HG03025 (cell line): ENCODE measurements at regions not wholly inside any gene's neighbourhood (a gene's known extent, or its start where the extent isn't known, plus 50 kb on each side); places are given as distances from the start of the nearest gene placed in this dataset.

Experiments used
- ATAC-seq: cut with Tn5 transposase; IDR thresholded peaks from one replicate; pipeline ENCODE4 v1.9.1; 2021; ENCODE audit warnings: mild to moderate bottlenecking, moderate library complexity; ENCODE audit not compliant: unreplicated experiment, low FRiP score

DNA sequence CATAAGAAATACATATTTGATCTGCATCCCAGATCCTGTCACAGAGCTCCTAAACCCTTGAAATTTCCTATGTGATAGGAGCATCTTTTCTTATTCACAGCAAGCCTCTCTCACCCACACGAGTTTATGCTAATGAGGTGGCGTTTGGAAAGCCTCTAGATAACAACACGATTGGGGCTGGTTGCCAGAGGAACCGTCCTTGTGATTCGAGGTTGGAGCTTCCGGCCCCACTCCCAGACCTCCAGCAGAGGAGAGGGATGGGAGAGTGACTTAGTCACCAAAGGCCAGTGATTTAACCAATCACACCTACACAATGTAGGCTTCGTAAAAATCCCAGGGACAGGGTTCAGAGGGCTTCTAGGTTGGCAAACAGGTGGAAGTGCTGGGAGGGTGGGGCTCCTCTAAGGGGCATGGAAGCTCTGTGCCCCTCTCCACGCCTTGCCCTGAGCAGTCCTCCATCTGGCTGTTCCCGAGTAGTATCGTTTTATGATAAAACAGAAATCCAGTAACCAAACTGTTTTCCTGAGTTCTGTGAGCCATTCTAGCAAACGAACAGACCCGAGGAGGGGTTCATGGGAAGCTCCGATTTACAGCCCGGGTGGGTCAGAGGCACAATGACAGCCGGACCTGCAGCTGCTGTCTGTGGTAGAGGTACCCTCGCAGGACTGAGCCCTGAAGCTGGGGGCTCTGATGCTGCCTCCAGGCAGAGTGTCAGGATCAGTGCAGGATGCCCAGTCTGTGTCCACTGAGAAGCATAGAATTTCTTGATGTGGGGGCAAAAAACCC, 238.1 kb upstream of the ARID1B start:
- no peak for ATAC-seq

DNA sequence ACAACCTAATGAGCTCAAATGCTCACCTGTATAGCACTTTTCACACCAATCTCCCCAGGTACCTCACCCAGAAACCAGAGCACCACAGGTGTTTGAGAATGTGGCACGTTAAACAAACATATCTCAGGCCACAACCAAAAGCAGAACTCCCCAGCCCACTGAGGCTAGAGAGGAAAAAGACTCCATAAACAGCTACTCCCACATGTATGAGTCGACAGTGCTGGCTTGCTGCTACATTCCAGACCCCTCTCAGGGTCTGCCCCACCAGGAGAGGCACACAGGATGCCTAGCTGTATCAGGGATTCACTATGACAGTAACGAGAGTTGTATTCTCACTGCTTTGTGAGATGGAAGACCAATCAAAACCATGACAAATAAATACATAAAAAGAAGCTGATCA, 242.6 kb upstream of the ARID1B start:
- ATAC-seq: no peak

DNA sequence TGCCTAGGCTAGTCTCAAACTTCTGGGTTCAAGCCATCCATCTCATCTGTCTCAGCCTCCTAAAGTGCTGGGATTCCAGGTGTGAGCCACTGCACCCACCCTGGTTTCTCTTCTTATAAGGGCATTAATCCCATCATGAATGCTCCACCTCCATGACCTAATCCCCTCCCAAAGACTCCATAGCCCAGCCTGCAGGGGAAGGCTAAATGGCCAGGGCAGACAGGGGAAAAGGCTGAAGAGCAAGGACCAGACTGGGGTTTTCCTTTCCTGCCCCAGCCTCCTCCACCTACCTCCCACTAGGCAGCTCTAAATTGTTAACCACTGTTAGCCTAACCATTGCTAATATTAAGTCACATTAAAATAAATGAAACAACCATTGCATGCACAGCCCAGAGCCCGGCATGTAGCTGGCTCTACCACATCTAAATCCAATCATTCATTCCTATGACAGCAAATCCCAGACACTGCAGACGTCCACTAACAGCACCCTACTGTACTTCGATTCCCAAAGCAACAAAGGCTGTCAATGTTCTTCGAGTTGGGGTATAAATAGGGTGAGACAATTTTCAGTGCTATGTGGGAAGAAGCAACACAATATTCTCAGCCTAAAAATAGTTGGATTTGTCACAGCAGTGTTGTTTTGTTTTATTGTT, 243.2 kb upstream of the ARID1B start:
- no peak for ATAC-seq

DNA sequence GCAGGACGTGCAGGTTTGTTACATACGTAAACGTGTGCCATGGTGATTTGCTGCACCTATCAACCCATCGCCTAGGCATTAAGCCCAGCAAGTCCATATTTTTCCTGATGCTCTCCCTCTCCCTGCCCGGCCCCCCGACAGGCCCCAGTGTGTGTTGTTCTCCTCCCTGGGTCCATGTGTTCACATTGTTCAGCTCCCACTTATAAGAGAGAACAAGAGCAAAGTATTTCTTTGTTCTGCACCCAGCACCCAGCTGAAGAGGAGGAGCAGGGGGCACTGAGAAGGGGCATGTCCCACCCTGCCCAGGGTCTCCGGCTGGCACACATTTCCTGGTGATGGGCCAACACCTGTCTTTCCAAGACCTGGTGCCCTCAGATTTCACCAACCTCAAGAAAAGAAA, 251.1 kb upstream of the ARID1B start:
- ATAC-seq: no peak

DNA sequence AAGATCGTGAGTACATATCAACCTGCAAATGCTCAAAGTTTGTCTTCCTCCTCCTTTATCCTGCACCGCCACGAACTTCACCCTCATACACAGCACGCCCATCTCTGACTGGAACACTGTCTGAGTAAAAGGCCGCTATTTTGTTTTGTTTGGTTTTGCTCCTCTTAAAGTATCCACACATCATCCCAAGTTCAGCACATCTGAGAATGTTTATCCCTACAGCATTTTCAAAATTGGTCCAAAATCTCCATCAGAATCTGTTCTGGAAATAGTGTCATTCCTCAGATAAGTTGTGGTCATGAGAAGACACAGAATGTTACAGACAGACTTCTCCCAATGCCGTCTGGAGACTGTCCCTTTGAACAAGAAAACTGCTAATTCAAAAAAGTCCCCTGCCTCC, 251.6 kb upstream of the ARID1B start:
- ATAC-seq: no peak

DNA sequence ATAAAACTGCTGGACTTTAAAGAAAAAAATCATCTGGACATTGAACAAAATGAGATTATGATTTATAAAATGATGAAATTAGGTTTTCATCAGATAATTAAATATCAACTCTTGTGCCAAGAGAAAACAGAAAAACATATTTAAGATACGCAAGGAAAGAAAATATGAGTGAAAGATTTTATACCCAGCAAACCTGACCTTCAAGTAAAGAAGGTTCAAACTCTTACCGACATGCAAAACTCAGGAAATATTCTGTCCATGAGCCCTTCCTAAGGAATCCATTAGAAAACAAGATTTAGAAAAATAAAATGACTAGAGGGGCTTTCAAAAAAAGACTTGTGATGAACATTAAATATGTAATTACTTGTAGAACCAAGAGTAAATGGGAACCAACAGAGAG, 257.2 kb upstream of the ARID1B start:
- ATAC-seq: no peak

DNA sequence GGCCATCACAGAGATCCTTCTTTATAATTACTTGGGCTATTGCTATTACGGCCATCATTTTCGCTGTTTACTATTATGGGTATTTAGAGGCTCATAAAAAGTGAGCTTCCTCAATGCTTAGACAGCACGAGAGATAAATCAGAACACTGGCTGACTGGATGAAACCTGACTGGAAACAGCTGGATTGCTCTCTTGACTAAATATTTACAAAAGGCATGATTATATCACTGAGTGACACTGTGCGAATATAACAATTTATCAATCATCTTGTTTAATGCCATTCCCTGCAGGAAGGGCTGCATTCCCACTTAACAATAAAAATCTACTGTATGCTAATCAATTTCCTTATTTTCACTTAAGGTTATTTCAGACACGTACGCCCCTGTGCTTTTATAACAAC, 260.1 kb upstream of the ARID1B start:
- ATAC-seq: no peak

DNA sequence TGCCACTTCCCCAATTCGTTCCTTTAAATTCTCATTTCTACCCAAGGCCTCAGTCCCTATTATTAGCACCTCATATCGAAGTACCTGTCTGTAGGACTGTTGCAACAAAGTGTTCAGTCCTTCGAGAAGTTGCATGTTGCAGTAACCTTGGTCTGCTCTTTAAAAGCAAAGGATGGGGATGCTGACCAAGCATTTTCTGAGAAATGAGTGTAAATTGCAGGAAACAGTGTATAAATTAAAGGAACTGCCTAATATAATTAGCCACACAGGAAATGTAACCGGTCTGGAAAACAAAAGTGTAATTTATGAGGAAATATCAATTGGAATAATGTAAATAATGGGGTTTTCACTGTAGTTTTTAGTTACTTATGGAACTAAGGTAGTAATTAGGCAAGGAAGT, 261.9 kb upstream of the ARID1B start:
- no peak for ATAC-seq

DNA sequence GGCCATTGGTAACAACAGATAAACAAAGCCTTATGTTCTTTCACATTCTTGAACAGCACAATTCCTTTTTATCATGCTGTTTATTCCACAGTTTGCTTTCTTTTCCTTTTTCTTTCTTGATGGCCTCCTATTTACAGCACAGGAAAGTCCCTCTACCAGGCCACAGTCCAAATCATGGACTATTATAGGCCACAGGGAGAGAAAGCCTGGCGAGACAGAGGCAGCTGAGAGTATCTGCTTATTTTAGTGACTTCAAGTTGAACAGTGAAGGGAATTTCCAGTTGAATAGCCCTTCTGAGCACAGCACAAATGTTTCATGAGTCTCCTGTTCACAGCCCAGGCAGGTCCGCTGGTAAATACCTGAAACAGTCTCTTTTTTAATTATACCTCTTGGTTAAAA, 263.7 kb upstream of the ARID1B start:
- no peak for ATAC-seq

DNA sequence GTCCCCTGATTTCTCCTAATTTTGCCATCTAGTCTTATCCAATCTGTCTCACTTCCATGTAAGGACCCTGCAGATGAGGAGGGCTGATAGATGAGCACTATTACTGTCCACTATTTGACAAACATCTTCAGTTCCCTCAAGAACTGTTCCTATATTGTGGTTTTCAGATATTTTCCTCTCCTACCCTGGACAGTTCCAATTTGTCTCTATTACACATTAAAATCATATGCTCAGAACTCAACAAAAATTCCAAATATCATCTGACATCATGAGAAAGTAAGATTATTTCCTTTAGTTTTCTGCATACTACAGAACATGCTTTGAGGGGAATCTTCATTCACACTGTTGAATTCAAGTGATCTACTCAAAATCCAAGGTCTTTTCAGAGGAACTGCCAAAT, 265.6 kb upstream of the ARID1B start:
- no peak for ATAC-seq

DNA sequence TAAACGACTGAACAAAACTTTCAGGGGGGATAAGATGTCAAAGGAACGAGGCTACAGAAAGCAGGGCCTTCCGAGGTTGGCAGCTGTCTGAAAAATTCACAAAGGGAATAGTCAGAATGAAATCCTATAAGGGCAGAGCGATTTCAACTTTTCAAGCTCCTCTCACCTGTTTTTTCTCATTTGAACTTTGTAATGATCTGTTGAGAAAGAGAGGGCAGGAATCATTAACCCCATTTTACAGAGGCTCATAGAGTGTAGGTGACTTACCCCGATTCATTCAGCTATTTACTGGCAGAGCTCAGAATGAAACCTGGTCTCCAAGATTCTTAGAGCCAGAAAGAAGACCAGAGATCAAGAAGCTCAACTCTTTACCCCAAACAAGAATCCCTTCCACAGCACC, 266.1 kb upstream of the ARID1B start:
- ATAC-seq: no peak

DNA sequence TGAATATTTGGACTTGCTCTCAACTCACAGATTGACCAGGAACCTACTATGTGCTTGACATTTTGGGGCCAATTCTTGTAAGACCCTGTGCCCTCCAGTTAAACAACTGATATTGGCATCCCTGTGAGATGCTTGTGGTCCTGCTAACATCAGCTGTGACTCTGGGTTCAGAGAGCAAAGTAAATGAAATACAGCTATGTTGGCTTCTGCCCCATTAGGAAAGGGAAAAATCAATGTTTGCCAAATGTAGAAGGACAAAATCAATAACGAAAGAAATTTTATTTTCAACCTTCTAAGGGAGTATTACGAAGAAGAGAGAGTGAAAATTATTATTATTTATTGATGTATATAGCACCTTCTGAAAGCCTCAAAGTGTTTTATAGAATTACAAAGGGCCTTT, 266.9 kb upstream of the ARID1B start:
- ATAC-seq: no peak

DNA sequence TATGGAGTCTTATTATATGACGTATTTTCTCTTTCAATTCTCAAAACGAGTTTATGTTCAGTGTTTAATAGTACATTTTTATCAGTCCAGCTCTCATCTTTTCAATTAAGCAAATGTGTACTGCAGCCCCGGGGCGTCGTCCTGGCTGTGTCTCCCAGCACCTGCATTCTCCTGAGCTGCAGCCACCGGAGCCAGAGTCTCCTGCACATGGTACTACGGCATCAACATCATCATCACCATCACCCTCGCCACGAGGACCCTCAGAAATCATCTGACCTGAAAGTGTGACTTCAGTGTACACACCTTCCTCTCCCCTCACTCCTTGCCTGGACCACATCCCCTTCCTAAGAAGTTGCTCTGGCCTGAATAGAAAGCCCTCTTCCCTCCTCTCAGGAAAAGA, 267.7 kb upstream of the ARID1B start:
- ATAC-seq: no peak

DNA sequence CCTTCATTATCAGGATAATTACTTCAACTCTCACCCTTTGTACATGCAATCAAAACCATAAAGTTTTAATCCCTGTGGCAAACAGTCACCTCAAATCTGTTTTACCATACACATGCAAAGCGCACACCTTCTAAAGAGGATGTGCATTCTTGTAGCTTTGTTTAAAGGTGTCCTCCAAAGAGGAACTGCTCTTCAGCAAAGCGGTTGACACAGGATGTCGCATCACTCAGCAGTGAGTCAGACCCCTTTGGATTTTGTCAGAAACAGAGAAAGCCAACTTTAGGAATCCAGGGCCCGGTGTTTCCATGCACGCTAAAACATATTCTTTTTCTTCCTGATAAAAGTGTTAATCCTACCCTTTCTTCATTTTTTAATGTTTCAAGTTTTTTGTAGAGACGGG, 268.3 kb upstream of the ARID1B start:
- ATAC-seq: no peak

DNA sequence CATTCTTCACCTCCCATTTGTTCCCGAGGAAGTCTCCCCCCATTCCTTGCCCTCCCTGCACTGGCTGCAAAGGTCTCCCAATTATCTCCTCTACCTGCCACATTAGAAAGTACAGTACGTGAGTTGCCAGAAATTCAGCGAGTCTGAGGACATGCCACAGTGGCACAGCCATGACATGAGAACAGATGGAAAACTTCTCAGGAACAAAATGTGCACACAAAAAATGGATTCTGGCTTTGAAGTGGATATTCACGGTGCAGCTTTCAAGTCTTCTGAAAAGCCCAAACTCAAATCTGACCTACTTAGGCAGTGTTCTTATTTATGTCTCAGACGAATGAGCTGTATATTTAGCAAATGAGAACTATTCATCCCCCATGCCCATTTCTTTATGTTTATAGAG, 269.1 kb upstream of the ARID1B start:
- no peak for ATAC-seq

DNA sequence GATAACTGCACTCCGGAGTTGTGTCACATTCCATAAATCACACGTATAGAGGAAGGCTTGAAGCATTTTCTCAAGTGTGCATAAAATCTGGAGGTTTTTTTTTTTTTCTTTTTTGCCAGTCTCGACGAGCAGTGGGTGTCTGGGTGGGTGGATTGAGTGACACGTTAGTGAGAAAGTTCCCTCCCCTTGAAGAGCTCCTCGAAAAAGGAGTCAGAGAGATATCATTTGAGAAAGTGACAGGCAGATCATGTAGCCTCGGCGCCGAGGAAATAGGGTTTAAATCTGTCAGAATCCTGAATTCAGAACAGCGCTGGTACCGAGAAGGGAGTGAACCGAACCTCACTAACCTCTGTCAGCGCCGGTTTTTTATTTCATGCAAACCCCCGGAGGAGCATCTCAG, 269.5 kb upstream of the ARID1B start:
- ATAC-seq: no peak

DNA sequence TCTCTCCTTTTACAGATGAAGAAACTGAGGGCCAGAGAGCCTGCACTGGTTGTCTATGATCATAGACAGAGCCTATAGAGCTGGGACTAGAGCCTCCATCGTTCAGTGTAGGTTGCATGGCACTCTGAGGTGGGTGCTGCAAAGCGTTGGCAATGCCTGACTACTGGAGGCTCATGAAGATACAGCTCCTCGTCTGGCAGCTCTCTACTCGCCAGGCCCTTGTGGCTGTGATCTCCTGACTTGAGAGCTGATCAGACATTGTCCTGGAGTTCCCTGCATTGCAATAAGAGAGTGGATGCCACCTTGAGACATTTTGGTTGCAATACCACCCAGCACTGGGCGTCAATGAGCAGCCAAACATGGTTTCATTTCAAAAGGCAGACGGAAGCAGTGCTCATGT, 270.1 kb upstream of the ARID1B start:
- ATAC-seq: no peak

DNA sequence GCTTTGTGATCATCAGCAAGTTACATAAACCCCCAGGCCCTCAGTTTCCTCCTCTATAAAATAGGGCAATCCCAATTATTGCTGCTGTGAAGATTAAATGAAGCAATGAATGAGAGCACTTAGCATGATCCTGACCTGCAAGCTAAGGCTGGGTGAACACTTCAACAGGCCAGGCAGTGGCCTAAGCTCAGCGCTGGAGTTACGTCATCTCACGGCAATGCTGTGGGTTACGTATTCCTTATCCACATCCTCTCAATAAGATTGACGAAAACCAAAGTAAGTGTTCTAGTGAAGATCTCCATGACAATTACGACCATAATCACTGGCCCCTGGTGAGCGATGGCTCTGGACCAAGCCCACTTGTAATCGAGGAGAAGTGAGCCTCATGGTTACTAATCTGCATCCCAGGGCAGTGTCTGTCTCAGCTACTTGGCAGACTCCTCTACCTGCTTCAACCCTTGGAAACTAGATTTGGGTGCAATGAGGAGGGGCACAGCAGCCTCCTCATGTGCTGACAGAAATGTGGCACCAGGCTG, 274.1 kb upstream of the ARID1B start:
- no peak for ATAC-seq

DNA sequence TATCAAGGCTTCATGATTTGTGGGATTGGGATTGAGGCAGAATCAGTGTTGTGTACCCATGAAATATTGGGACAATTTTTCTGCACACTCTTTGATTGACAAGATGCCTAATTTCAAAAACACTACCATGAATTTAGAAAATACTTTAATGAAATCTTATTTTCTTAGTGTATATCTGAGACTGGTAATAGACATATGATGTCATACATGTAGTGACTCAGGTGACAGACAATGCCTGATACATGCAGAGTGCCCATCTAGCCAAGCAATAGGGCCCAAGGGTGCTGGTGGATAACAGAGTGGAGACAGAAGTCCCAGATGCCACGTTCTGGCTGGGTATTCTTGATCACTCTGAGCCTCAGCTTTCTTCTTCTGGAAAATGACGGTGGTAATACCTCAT, 279.6 kb upstream of the ARID1B start:
- no peak for ATAC-seq

DNA sequence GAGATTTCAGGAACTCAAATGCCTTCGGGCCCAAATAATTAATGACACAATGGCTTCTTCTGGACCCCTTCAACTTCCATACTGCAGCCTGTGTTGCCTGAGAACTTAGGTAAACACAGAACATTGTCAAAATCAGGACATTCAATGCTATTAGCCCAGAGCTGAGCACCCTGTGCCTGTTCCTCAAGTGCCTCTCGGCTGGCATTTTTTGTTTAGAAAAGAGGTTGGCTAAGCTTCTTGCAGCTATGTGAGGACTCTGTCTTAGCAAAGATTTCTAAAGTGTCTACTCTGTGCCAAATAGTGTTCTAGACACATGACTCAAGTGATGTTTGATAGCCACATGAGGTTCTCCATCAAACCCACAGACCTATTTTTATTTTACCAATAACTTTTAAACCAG, 289.3 kb upstream of the ARID1B start:
- ATAC-seq: no peak

DNA sequence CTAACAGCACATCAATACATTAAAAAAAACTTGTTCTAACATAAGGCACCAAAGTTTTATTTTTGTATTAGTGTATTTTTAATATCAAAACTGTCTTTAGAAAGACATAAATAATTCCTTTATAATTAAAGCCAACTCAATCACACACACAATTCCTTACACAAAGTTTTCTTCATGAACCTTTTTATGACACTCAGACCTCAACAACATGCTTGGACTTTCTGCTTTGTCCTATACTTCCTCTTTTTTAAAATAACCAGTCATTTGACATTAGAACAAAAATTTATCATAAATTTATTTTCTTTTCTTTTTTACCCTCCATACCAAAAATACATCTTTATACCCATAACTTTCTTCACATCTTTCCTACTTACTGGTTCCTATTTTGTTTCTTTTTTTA, 292.0 kb upstream of the ARID1B start:
- no peak for ATAC-seq

DNA sequence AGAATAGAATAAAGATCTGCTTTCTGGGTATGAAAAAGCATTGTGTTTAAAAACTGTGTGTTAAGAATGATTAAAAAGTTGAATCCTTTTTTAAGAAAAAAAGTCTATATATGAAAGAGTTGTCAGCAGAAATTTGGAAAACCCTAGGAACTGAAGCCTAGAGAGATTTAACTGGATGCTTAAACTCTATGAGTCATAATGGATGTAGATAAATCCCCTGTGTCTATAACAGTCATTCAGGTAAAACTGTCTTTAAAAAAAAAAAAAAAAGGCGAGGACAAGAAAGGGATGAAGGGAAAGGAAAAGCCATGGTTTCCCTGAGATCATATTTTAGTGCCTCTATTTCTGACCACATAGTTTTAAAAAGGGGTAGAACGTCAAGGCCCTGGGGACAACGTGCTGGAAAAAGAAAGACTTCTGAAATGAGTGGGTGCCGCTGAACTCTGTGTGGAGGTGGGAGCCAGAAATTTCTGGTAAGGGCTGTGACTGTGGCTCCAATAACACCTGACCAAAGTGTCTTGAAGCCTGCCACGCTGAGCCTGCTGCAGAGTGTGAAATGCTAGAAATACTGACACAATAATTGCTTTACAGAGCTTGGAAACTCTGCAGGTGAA, 302.6 kb upstream of the ARID1B start:
- no peak for ATAC-seq
